ENCODE measurements at regions not wholly inside any gene's neighbourhood (a gene's known extent, or its start where the extent isn't known, plus 50 kb on each side); places are given as distances from the start of the nearest gene placed in this dataset.

GRCh38 chr6:90730151-90730673, 143.3 kb upstream of the MAP3K7 start:
- TF ChIP-seq POLR2A (IDR thresholded peaks at IDR 0.05; ENCODE audit: low read length) (no peak), CTCF (IDR thresholded peaks at IDR 0.05) (no peak)
